ENCODE measurements at regions not wholly inside any gene's neighbourhood (a gene's known extent, or its start where the extent isn't known, plus 50 kb on each side); places are given as distances from the start of the nearest gene placed in this dataset.

GRCh38 chr1:176338877-176339276 is 124.1 kb upstream of the PAPPA2 start (continued):
- TF ChIP-seq ARID4A (CRISPR knock-in tag; IDR thresholded peaks at IDR 0.05; ENCODE audit: borderline replicate concordance) (no peak), MED8 (CRISPR knock-in tag; IDR thresholded peaks at IDR 0.05; ENCODE audit: insufficient replicate concordance) (no peak), HNF4G (IDR thresholded peaks at IDR 0.05; ENCODE audit: borderline replicate concordance, low read depth, low read length) (no peak), HNF4G (CRISPR knock-in tag; IDR thresholded peaks at IDR 0.05; ENCODE audit: borderline replicate concordance, low read depth) (no peak), ZBTB8A (CRISPR knock-in tag; IDR thresholded peaks at IDR 0.05; ENCODE audit: borderline replicate concordance, low read depth) (no peak), MIXL1 (CRISPR knock-in tag; IDR thresholded peaks at IDR 0.05) (no peak), CEBPG (CRISPR knock-in tag; IDR thresholded peaks at IDR 0.05) (no peak), GFI1 (CRISPR knock-in tag; IDR thresholded peaks at IDR 0.05; ENCODE audit: borderline replicate concordance) (no peak)
- TF ChIP-seq, protein P1, sequence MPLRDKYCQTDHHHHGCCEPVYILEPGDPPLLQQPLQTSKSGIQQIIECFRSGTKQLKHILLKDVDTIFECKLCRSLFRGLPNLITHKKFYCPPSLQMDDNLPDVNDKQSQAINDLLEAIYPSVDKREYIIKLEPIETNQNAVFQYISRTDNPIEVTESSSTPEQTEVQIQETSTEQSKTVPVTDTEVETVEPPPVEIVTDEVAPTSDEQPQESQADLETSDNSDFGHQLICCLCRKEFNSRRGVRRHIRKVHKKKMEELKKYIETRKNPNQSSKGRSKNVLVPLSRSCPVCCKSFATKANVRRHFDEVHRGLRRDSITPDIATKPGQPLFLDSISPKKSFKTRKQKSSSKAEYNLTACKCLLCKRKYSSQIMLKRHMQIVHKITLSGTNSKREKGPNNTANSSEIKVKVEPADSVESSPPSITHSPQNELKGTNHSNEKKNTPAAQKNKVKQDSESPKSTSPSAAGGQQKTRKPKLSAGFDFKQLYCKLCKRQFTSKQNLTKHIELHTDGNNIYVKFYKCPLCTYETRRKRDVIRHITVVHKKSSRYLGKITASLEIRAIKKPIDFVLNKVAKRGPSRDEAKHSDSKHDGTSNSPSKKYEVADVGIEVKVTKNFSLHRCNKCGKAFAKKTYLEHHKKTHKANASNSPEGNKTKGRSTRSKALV (CRISPR knock-in tag; IDR thresholded peaks at IDR 0.05): no peak
